Chondrocyte (in vitro differentiated cells): ENCODE measurements at regions not wholly inside any gene's neighbourhood (a gene's known extent, or its start where the extent isn't known, plus 50 kb on each side); places are given as distances from the start of the nearest gene placed in this dataset.

Experiments
- DNase-seq: peaks from one replicate; pipeline ENCODE4 v3.0.0; 2021; ENCODE audit warnings: mixed read lengths, low spot score
- H3K27ac Mint-ChIP-seq: one replicate; pipeline ENCODE4 v1.8.0; 2021; ENCODE audit warnings: mild to moderate bottlenecking, moderate library complexity, mixed read lengths; ENCODE audit not compliant: unreplicated experiment
- H3K27me3 Mint-ChIP-seq: 2 replicates; pipeline ENCODE4 v1.8.0; 2021; ENCODE audit warnings: low read depth, mixed read lengths
- H3K36me3 Mint-ChIP-seq: 2 replicates; pipeline ENCODE4 v1.8.0; 2021; ENCODE audit warnings: low read depth, mixed read lengths
- H3K4me1 Mint-ChIP-seq: 2 replicates; pipeline ENCODE4 v1.8.0; 2021; ENCODE audit warnings: low read depth, mild to moderate bottlenecking, mixed read lengths
- H3K4me3 Mint-ChIP-seq: one replicate; pipeline ENCODE4 v1.8.0; 2021; ENCODE audit warnings: mild to moderate bottlenecking, moderate library complexity, mixed read lengths; ENCODE audit not compliant: unreplicated experiment
- H3K9me3 Mint-ChIP-seq: 2 replicates; pipeline ENCODE4 v1.8.0; 2021; ENCODE audit warnings: low read depth, mixed read lengths
- CTCF ChIP-seq: fragments of 200-600 bp; sonication (generic); IDR thresholded peaks from 2 replicates; pipeline ENCODE4 v1.5.0; 2021; ENCODE audit warnings: antibody characterized with exemption, mild to moderate bottlenecking, moderate library complexity

- Mint-ChIP-seq H3K27me3 (no peaks in the 10 kb centered on the region), H3K36me3 (no peaks in the 10 kb centered on the region)
Observed at GRCh38 chr13:33445476-33445875, 159.9 kb upstream of the STARD13 start.

GRCh38 chr13:33446821-33447725, 161.5 kb upstream of the STARD13 start:
- Mint-ChIP-seq H3K27ac (no peak overlapping the region), H3K4me3 (no peak overlapping the region), H3K27me3 (no peaks in the 10 kb centered on the region), H3K4me1 (peaks cover 9% of the 10 kb centered on the region), H3K36me3 (no peaks in the 10 kb centered on the region), H3K9me3 (peaks cover 6% of the 10 kb centered on the region)
- no peak for TF ChIP-seq CTCF
- no peak for DNase-seq

More at GRCh38 chr13:33445476-33445875, 159.9 kb upstream of the STARD13 start:
- DNase-seq: no peak
- Mint-ChIP-seq H3K4me1 (peaks cover 14% of the 10 kb centered on the region), H3K4me3 (no peak overlapping the region), H3K27ac (no peak overlapping the region), H3K9me3 (peaks cover 6% of the 10 kb centered on the region)
- TF ChIP-seq CTCF: no peak

GRCh38 chr13:33448889-33449288, 163.3 kb upstream of the STARD13 start:
- H3K9me3 Mint-ChIP-seq: peaks cover 6% of the 10 kb centered on the region
- no peaks in the 10 kb centered on the region for H3K36me3 Mint-ChIP-seq
- no peak overlapping the region for H3K4me3 Mint-ChIP-seq
- no peak for DNase-seq
- no peak overlapping the region for H3K27ac Mint-ChIP-seq
- TF ChIP-seq CTCF: no peak
- no peaks in the 10 kb centered on the region for H3K27me3 Mint-ChIP-seq
- peaks cover 23% of the 10 kb centered on the region for H3K4me1 Mint-ChIP-seq

- no peaks in the 10 kb centered on the region for H3K27me3 Mint-ChIP-seq
- peaks cover 28% of the 10 kb centered on the region for H3K4me1 Mint-ChIP-seq
- DNase-seq: no peak
- peaks cover 6% of the 10 kb centered on the region for H3K9me3 Mint-ChIP-seq
- TF ChIP-seq CTCF: no peak
- no peak overlapping the region for H3K4me3 Mint-ChIP-seq
- no peaks in the 10 kb centered on the region for H3K36me3 Mint-ChIP-seq
- no peak overlapping the region for H3K27ac Mint-ChIP-seq
Observed at GRCh38 chr13:33450956-33451709, 165.6 kb upstream of the STARD13 start.

- Mint-ChIP-seq H3K27me3 (no peaks in the 10 kb centered on the region), H3K36me3 (no peaks in the 10 kb centered on the region), H3K27ac (no peak overlapping the region), H3K4me1 (peaks cover 28% of the 10 kb centered on the region), H3K4me3 (no peak overlapping the region), H3K9me3 (peaks cover 8% of the 10 kb centered on the region)
- no peak for TF ChIP-seq CTCF
- no peak for DNase-seq
Observed at GRCh38 chr13:33452873-33453517, 167.4 kb upstream of the STARD13 start.
